ENCODE measurements at regions not wholly inside any gene's neighbourhood (a gene's known extent, or its start where the extent isn't known, plus 50 kb on each side); places are given as distances from the start of the nearest gene placed in this dataset.

DNA sequence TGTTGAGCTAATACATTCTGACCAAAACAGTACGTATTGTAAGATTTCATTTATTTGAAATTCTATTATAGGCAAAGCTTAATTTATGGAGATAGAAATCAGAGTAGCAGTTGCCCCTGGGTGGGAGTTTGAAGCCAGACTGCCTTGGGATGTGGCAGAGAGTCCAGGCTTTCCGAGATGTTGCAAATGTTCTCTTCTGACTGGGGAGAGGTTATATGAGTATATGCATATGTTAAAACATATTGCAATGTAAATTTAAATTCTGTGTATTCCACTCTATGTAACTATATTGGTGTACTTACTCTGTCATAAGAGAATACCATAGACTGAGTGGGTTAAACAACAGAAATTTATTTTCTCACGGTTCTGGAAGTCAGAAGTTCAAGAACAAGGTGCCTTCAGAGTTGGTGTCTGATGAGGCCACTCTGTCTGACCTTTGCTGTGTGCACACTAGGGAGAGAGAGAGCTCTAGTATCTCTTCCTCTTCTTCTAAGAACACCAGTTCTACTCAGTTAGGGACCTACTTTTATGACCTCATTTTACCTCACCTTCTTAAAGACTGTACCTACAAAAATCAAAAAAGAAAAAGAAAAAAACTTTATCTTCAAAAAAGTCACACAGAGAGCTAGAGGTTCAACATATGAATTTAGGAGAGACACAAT is 299.3 kb upstream of the HS3ST1 start (continued):
- TF ChIP-seq, protein P1, sequence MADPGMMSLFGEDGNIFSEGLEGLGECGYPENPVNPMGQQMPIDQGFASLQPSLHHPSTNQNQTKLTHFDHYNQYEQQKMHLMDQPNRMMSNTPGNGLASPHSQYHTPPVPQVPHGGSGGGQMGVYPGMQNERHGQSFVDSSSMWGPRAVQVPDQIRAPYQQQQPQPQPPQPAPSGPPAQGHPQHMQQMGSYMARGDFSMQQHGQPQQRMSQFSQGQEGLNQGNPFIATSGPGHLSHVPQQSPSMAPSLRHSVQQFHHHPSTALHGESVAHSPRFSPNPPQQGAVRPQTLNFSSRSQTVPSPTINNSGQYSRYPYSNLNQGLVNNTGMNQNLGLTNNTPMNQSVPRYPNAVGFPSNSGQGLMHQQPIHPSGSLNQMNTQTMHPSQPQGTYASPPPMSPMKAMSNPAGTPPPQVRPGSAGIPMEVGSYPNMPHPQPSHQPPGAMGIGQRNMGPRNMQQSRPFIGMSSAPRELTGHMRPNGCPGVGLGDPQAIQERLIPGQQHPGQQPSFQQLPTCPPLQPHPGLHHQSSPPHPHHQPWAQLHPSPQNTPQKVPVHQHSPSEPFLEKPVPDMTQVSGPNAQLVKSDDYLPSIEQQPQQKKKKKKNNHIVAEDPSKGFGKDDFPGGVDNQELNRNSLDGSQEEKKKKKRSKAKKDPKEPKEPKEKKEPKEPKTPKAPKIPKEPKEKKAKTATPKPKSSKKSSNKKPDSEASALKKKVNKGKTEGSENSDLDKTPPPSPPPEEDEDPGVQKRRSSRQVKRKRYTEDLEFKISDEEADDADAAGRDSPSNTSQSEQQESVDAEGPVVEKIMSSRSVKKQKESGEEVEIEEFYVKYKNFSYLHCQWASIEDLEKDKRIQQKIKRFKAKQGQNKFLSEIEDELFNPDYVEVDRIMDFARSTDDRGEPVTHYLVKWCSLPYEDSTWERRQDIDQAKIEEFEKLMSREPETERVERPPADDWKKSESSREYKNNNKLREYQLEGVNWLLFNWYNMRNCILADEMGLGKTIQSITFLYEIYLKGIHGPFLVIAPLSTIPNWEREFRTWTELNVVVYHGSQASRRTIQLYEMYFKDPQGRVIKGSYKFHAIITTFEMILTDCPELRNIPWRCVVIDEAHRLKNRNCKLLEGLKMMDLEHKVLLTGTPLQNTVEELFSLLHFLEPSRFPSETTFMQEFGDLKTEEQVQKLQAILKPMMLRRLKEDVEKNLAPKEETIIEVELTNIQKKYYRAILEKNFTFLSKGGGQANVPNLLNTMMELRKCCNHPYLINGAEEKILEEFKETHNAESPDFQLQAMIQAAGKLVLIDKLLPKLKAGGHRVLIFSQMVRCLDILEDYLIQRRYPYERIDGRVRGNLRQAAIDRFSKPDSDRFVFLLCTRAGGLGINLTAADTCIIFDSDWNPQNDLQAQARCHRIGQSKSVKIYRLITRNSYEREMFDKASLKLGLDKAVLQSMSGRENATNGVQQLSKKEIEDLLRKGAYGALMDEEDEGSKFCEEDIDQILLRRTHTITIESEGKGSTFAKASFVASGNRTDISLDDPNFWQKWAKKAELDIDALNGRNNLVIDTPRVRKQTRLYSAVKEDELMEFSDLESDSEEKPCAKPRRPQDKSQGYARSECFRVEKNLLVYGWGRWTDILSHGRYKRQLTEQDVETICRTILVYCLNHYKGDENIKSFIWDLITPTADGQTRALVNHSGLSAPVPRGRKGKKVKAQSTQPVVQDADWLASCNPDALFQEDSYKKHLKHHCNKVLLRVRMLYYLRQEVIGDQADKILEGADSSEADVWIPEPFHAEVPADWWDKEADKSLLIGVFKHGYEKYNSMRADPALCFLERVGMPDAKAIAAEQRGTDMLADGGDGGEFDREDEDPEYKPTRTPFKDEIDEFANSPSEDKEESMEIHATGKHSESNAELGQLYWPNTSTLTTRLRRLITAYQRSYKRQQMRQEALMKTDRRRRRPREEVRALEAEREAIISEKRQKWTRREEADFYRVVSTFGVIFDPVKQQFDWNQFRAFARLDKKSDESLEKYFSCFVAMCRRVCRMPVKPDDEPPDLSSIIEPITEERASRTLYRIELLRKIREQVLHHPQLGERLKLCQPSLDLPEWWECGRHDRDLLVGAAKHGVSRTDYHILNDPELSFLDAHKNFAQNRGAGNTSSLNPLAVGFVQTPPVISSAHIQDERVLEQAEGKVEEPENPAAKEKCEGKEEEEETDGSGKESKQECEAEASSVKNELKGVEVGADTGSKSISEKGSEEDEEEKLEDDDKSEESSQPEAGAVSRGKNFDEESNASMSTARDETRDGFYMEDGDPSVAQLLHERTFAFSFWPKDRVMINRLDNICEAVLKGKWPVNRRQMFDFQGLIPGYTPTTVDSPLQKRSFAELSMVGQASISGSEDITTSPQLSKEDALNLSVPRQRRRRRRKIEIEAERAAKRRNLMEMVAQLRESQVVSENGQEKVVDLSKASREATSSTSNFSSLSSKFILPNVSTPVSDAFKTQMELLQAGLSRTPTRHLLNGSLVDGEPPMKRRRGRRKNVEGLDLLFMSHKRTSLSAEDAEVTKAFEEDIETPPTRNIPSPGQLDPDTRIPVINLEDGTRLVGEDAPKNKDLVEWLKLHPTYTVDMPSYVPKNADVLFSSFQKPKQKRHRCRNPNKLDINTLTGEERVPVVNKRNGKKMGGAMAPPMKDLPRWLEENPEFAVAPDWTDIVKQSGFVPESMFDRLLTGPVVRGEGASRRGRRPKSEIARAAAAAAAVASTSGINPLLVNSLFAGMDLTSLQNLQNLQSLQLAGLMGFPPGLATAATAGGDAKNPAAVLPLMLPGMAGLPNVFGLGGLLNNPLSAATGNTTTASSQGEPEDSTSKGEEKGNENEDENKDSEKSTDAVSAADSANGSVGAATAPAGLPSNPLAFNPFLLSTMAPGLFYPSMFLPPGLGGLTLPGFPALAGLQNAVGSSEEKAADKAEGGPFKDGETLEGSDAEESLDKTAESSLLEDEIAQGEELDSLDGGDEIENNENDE (IDR thresholded peaks at IDR 0.05; ENCODE audit: insufficient replicate concordance, low read length) = no peak
- TF ChIP-seq BRCA1 (IDR thresholded peaks at IDR 0.05; ENCODE audit: low read depth, low read length) = no peak
- no peak for TF ChIP-seq EGR1 (IDR thresholded peaks at IDR 0.05; ENCODE audit: borderline replicate concordance, low read depth, low read length)
- TF ChIP-seq HDAC6 (IDR thresholded peaks at IDR 0.05; ENCODE audit: low read depth, low read length) = no peak
- TF ChIP-seq TBP (IDR thresholded peaks at IDR 0.05; ENCODE audit: low read depth, low read length) = no peak
- no peak for TF ChIP-seq SP1 (IDR thresholded peaks at IDR 0.05; ENCODE audit: low read depth, low read length)
